Prostate gland (tissue), 2 donors: ENCODE measurements at regions not wholly inside any gene's neighbourhood (a gene's known extent, or its start where the extent isn't known, plus 50 kb on each side); places are given as distances from the start of the nearest gene placed in this dataset.

Experiments used
- DNase-seq: peaks from one replicate; pipeline ENCODE4 v3.0.0-alpha.2; 2019; ENCODE audit warnings: low spot score
- H3K27ac ChIP-seq, 2 donors: fragments of 200-600 bp; sonication (generic); 2 replicates each; pipeline ENCODE4 v1.5.1; 2017 to 2019
- H3K27me3 ChIP-seq: fragments of 200-600 bp; sonication (generic); replicated peaks from 2 replicates; pipeline ENCODE4 v1.5.1; 2019; ENCODE audit not compliant: insufficient read depth
- H3K36me3 ChIP-seq, 2 donors: fragments of 200-600 bp; sonication (generic); 1 replicate in 1 of 2; 2 replicates in 1 of 2; pipeline versions ENCODE4 v1.5.1 to v1.8.1; 2017 to 2019
- H3K4me1 ChIP-seq: fragments of 200-600 bp; sonication (generic); replicated peaks from 2 replicates; pipeline ENCODE4 v1.5.1; 2019
- H3K4me3 ChIP-seq, 2 donors: fragments of 200-600 bp; sonication (generic); 2 replicates each; pipeline ENCODE4 v1.5.1; 2017 to 2019
- H3K9me3 ChIP-seq: fragments of 200-600 bp; sonication (generic); 2 replicates; pipeline ENCODE4 v1.5.1; 2017
- POLR2A ChIP-seq: fragments of 450-650 bp; IDR thresholded peaks from one replicate; pipeline ENCODE4 v1.6.1; 2016; ENCODE audit warnings: antibody characterized with exemption, mild to moderate bottlenecking
- POLR2AphosphoS5 ChIP-seq: sonication (generic); formaldehyde crosslinking; IDR thresholded peaks from one replicate; pipeline ENCODE4 v1.6.1; 2017; ENCODE audit warnings: antibody characterized with exemption
- WGBS: methylation state at CpG from one replicate; pipeline ENCODE4 v1.1.5; 2018; 5-methylcytosine and 5-hydroxymethylcytosine counted together
- intact Hi-C: fragments of 100-400 bp; cut with DNase I; formaldehyde crosslinking; loops from one replicate; pipeline ENCODE4 v1.14.2; 2022
- TF ChIP-seq, protein P1 (sequence below), 4 experiments: fragments of 200-600 bp in 2 of 4; fragments of 450-650 bp in 2 of 4; sonication (generic) in 2 of 4; IDR thresholded peaks; 1 replicate in 3 of 4; 2 replicates in 1 of 4; pipeline ENCODE4 v1.5.1; 2016 to 2019; ENCODE audit warnings: antibody characterized with exemption in 4 of 4, mild to moderate bottlenecking in 2 of 4, moderate library complexity in 2 of 4

DNA sequence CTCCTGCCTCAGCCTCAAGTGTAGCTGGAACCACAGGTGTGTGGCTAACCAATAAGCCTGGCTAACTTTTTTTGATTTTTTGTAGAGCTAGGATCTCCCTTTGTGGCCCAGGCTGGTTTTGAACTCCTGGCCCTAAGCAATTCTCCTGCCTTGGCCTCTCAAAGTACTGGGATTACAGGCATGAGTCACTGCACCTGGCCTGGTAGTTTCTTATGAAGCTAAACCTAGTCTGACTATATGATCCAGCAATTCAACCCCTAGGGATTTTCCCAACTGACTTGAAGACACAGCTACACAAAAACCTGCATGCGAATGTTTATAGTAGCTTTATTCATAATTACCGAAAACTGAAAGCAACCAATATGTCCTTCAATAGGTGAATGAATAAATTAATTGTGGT lies 176.2 kb upstream of the IRX3 start:
- no peak for DNase-seq
- Histone ChIP-seq H3K9me3 (no peaks in the 10 kb centered on the region), H3K36me3 (no peaks in the 10 kb centered on the region), H3K4me1 (no peaks in the 10 kb centered on the region), H3K27me3 (no peaks in the 10 kb centered on the region), H3K4me3 (no peak overlapping the region), H3K27ac (no peak overlapping the region)
- no peak for TF ChIP-seq POLR2AphosphoS5
- TF ChIP-seq POLR2A, result no peak
- TF ChIP-seq, protein P1, sequence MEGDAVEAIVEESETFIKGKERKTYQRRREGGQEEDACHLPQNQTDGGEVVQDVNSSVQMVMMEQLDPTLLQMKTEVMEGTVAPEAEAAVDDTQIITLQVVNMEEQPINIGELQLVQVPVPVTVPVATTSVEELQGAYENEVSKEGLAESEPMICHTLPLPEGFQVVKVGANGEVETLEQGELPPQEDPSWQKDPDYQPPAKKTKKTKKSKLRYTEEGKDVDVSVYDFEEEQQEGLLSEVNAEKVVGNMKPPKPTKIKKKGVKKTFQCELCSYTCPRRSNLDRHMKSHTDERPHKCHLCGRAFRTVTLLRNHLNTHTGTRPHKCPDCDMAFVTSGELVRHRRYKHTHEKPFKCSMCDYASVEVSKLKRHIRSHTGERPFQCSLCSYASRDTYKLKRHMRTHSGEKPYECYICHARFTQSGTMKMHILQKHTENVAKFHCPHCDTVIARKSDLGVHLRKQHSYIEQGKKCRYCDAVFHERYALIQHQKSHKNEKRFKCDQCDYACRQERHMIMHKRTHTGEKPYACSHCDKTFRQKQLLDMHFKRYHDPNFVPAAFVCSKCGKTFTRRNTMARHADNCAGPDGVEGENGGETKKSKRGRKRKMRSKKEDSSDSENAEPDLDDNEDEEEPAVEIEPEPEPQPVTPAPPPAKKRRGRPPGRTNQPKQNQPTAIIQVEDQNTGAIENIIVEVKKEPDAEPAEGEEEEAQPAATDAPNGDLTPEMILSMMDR (IDR thresholded peaks at IDR 0.05), result no peak
- intact Hi-C loops, result no loop called here
- WGBS, result 89% methylated on average over 2 of the region's 2 CpGs

DNA sequence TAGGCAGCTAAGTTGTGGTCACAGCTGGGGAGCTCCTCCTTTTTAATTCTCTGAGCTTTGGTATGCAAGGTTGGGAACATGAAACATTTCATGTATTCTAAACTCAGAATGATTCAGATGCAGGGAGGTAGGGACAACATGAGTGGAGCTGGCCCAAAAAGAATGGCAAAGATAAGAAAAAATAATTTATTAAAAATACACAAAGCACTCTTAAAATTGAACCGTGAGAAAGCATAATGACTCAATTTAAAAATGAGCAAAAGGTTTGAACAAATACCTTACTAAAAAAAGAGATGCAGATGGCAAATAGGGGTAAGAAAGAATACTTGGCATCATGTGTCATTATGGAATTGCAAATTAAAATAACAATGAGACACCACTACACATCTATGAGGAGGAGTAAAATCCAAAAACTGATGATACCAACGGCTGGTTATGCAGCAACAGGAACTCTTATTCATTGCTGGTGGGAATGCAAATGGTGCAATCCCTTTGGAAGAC lies 175.6 kb upstream of the IRX3 start:
- intact Hi-C loops, result no loop called here
- WGBS, result 89% methylated on average over 2 of the region's 2 CpGs
- Histone ChIP-seq H3K9me3 (no peaks in the 10 kb centered on the region), H3K4me3 (no peak overlapping the region), H3K4me1 (no peaks in the 10 kb centered on the region), H3K36me3 (no peaks in the 10 kb centered on the region), H3K27ac (no peak overlapping the region), H3K27me3 (no peaks in the 10 kb centered on the region)
- TF ChIP-seq POLR2AphosphoS5, result no peak
- TF ChIP-seq, protein P1 (IDR thresholded peaks at IDR 0.05), result no peak
- no peak for TF ChIP-seq POLR2A
- DNase-seq, result no peak

DNA sequence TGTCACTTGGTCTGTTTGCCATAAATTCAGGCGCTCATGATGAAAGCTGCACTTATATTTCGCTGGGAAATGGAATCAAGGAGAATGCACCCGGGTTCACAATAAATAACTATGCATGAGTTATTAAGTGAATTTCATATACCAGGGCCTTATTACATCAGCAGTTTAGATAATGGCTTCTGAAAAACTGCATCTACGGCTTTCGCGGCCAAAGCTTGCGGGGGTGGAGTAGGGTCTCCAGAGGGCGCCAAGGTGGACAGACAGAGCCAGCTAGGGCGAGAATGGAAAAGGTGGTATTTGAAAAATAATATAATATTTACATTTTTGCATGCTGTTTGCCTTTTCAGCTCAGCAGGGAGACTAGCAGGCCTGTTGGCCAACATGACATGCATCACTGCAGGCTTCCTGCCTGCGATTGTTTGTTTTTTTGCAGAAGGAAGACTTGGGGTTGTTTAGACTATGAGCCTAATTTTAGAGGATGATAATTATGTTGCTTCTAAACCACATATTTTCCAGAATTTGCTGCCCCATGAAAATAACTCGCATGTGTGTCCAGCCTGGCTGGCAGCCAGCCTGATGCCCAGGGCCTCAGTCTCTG lies 173.8 kb upstream of the IRX3 start:
- intact Hi-C loops, result no loop called here
- no peaks in the 10 kb centered on the region for H3K27me3 ChIP-seq
- TF ChIP-seq, protein P1 (IDR thresholded peaks at IDR 0.05), result no peak
- no peak for TF ChIP-seq POLR2A
- no peak for TF ChIP-seq POLR2AphosphoS5
- H3K9me3 ChIP-seq, result no peaks in the 10 kb centered on the region
- peaks cover 3% of the 10 kb centered on the region for H3K4me1 ChIP-seq
- no peaks in the 10 kb centered on the region for H3K36me3 ChIP-seq
- no peak for DNase-seq
- H3K4me3 ChIP-seq, result no peak overlapping the region
- WGBS, result 88% methylated on average over 11 of the region's 11 CpGs
- H3K27ac ChIP-seq, result no peak overlapping the region

DNA sequence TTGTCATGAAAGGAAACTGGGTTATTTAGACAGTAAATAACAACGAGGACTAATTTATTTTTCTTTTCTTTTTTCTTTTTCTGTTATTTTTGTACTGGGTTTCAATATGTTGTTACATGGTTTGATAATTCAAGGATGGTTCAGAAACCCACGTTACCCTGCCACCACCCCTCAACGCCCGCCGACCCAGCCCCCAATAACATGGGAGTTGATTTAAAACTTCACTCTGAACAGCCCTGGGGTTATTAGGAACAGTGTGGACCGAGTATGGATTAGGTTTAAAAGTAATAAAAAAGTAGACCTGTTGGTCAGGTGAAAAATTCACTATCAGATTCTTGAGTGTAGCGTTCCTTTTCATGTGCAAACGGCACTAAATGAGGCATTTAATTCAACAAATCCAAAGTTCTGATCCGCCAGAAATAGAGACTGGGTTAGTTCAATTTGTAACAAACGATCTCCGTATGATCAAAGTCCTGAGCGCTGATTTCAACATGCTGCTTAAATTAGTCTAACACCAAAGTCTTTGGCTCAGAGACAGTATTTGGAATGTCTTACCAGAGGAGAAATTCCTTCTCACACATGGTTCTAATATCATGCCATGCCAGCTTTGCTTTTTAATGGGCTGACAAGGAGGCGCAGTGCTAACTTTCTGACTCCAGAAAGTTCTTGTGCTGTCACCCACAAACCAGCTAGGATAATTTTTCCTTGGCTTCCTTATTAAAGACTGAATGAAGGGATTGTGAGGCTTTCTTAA lies 173.1 kb upstream of the IRX3 start:
- TF ChIP-seq POLR2AphosphoS5, result no peak
- TF ChIP-seq POLR2A, result no peak
- TF ChIP-seq, protein P1 (IDR thresholded peaks at IDR 0.05), result no peak
- Histone ChIP-seq H3K36me3 (no peaks in the 10 kb centered on the region), H3K27me3 (no peaks in the 10 kb centered on the region), H3K27ac (no peak overlapping the region), H3K9me3 (no peaks in the 10 kb centered on the region), H3K4me1 (peaks cover 10% of the 10 kb centered on the region), H3K4me3 (no peak overlapping the region)
- 65% methylated on average over 13 of the region's 13 CpGs for WGBS
- no peak for DNase-seq
- intact Hi-C loops, result no loop called here

DNA sequence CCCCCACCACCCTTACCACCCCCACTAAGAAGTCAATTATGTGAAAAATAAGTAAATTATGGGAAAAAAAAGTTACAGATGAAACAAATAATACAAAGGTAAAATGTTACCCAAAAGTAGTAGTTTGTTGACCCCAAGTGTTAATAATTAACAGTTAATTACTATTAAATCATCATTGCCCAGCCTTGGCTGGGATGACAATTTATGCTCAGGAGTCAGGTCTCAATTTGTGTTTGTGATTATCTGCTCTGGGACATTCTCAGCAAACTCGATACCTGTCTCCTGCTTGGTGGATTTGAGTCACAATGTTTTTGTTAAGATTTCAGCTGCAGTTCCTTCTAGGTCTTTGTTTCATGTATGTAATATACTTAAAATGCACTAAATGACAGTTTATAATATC lies 172.3 kb upstream of the IRX3 start:
- intact Hi-C loops, result no loop called here
- Histone ChIP-seq H3K27me3 (no peaks in the 10 kb centered on the region), H3K4me3 (no peak overlapping the region), H3K36me3 (no peaks in the 10 kb centered on the region), H3K27ac (no peak overlapping the region), H3K4me1 (peaks cover 10% of the 10 kb centered on the region), H3K9me3 (no peaks in the 10 kb centered on the region)
- TF ChIP-seq POLR2A (no peak), POLR2AphosphoS5 (no peak)
- TF ChIP-seq, protein P1 (IDR thresholded peaks at IDR 0.05), result no peak
- no peak for DNase-seq
- 77% methylated on average over 1 of the region's 1 CpG for WGBS
